Liver (tissue), 3 donors: ENCODE measurements at regions not wholly inside any gene's neighbourhood (a gene's known extent, or its start where the extent isn't known, plus 50 kb on each side); places are given as distances from the start of the nearest gene placed in this dataset.

ENCODE experiments used
- CTCF ChIP-seq: fragments of 150-350 bp; IDR thresholded peaks from 2 replicates; pipeline ENCODE4 v1.5.1; 2017; ENCODE audit warnings: improper control_type of control experiment, low read depth, low read length; ENCODE audit not compliant: missing input control
- EGR1 ChIP-seq, 2 donors: IDR thresholded peaks; 2 replicates each; pipeline ENCODE4 v1.6.1; 2016 to 2018; ENCODE audit warnings: antibody characterized with exemption in 2 of 2, low read depth in 2 of 2
- JUND ChIP-seq, 2 donors: IDR thresholded peaks; 2 replicates each; pipeline ENCODE4 v1.6.1; 2016; ENCODE audit warnings: antibody characterized with exemption in 2 of 2
- RAD21 ChIP-seq, 2 donors: IDR thresholded peaks; 2 replicates each; pipeline ENCODE4 v1.6.1; 2016; ENCODE audit warnings: antibody characterized with exemption in 2 of 2, mild to moderate bottlenecking in 2 of 2
- SP1 ChIP-seq: IDR thresholded peaks from 2 replicates; pipeline ENCODE4 v1.6.1; 2018; ENCODE audit warnings: antibody characterized with exemption, mild to moderate bottlenecking
- donor health status: healthy.
- donor health status: healthy.

GRCh38 chr2:200165687-200166086 is 140.8 kb upstream of the SPATS2L start:
- TF ChIP-seq JUND (IDR thresholded peaks at IDR 0.05) (no peak), CTCF (no peak), EGR1 (IDR thresholded peaks at IDR 0.05; ENCODE audit: low read depth in 2 of 2) (no peak), RAD21 (IDR thresholded peaks at IDR 0.05) (no peak), SP1 (no peak)
